GM18951 (cell line): ENCODE measurements at regions not wholly inside any gene's neighbourhood (a gene's known extent, or its start where the extent isn't known, plus 50 kb on each side); places are given as distances from the start of the nearest gene placed in this dataset.

Source experiments
- POLR2A ChIP-seq: IDR thresholded peaks from 4 replicates; pipeline ENCODE4 v1.6.1; 2011; ENCODE audit warnings: mild to moderate bottlenecking; ENCODE audit not compliant: insufficient read length, insufficient read depth; ENCODE audit errors: extremely low read depth
- in situ Hi-C: fragments of 300-500 bp; cut with MboI; formaldehyde crosslinking; loops from one replicate; pipeline ENCODE4 v1.12.0; 2022; ENCODE audit warnings: low sequenced_read_pairs, mixed read lengths, inconsistent platforms; ENCODE audit not compliant: unreplicated experiment

- in situ Hi-C loops, result no loop called here
- no peak for TF ChIP-seq POLR2A
Observed at GRCh38 chr11:80196041-80196440, 755.2 kb upstream of the TENM4 start.

DNA sequence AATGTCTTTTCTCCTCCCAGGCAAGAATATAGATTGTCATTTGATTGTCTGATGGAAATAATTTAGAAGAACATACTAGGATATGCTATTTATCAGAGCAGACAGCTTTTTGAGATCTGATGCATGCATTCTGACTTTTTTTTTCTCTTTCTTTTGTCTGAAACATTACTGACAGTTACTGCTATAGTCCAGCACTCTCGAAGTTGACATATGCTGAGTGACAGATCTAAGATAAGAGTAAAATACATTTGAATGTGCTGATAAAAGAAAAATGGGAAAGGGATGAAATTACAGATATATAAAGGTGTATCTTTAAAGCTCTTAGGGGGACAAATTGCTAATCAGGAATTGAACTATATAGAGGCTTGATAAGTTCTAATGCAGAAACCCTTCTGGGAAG lies 753.8 kb upstream of the TENM4 start:
- in situ Hi-C loops, result no loop called here
- TF ChIP-seq POLR2A, result no peak

- TF ChIP-seq POLR2A, result no peak
- in situ Hi-C loops, result no loop called here
Observed at GRCh38 chr11:80194016-80194415, 753.2 kb upstream of the TENM4 start.

DNA sequence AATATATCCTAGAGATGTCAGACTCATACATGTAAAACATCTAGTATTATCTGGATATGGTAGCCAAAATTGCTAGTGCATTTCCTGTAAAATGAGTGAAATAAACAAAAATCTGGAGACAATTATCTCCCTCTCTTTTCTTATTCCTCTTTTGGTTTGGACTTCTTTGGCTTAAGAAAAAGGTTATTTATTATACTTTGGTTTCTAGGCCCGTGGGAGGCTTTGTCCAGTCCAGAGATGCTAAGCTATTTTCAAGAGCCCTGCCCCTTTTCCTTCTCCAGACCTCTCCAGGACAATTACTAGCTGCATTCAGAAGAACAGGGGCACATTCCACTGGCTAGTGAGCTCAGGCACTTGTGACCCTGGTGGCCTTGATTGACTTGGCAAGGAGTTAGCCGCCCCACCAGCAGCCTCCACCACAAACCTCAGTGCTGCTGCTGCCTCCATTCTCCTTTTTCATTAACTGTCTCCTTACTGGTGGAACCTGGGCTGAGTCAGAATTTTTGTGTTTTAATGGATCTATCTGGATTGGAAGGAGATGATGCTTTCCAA lies 747.3 kb upstream of the TENM4 start:
- in situ Hi-C loops, result no loop called here
- TF ChIP-seq POLR2A, result no peak

GRCh38 chr11:80186692-80187091 lies 745.9 kb upstream of the TENM4 start:
- TF ChIP-seq POLR2A, result no peak
- in situ Hi-C loops, result no loop called here

- TF ChIP-seq POLR2A, result no peak
- in situ Hi-C loops, result no loop called here
Observed at GRCh38 chr11:80182901-80183300, 742.1 kb upstream of the TENM4 start.

- in situ Hi-C loops, result no loop called here
- no peak for TF ChIP-seq POLR2A
Observed at GRCh38 chr11:80173371-80174136, 732.7 kb upstream of the TENM4 start.

DNA sequence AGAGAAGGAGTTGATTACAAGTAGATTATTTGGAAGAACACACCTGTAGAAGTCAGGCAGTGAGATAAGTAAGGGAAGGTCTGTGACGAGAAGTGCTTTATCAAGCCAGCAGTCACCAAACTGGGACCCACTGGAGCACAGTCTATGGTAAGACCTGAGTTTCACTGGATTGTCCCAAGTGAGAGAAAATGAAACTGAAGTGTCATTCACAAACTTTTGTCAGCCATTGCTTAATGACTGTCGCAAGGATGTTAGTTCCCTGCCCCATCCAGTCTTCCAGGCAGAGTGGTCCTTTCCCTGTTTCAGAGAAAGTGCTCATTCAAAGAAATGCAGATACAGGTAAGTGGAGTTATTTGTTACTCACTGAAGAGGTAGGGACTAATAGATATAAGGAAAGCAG lies 728.0 kb upstream of the TENM4 start:
- in situ Hi-C loops, result no loop called here
- TF ChIP-seq POLR2A, result no peak

DNA sequence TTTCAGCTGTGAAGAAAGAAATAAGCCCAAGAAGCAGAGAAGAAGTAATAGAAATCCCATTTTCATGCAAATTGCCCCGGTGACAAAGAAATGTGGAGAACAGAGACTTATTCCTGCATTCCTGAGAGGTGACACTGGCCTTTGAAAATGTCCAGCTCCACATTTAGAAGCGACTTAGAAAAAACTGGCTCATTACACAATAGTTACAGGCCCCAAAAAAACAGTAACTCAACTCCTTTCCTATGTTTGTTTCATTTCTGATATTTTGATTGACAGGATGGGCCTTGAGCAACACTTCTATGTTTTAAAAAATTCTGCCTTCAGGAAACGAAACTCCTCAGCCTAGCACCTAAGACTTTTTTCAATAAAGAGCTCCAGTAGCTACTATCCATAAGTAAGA lies 726.9 kb upstream of the TENM4 start:
- in situ Hi-C loops, result no loop called here
- TF ChIP-seq POLR2A, result no peak

- in situ Hi-C loops, result no loop called here
- TF ChIP-seq POLR2A, result no peak
Observed at GRCh38 chr11:80165744-80166143, 724.9 kb upstream of the TENM4 start.

GRCh38 chr11:80163441-80163840 lies 722.6 kb upstream of the TENM4 start:
- in situ Hi-C loops, result no loop called here
- no peak for TF ChIP-seq POLR2A

DNA sequence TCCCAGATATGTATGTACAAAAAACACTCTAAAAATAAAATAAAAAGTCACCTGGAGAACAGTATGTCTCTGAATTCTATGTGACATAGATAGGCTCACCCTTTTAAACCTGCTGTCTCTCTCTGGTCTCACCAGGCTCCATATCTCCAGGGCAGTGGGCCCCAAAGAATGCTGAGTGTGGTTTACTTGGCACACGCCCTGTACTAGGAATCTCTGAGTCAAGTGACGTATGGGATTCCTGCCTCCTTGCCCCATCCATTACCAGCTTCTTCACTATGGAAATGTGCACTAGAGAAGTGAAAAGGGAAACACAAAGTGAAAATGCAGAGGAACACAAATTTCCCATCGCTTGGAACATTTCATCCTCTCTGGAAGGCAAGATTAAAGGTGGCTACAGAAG lies 722.2 kb upstream of the TENM4 start:
- in situ Hi-C loops, result no loop called here
- no peak for TF ChIP-seq POLR2A

- in situ Hi-C loops, result no loop called here
- TF ChIP-seq POLR2A, result no peak
Observed at GRCh38 chr11:80162387-80162786, 721.6 kb upstream of the TENM4 start.

DNA sequence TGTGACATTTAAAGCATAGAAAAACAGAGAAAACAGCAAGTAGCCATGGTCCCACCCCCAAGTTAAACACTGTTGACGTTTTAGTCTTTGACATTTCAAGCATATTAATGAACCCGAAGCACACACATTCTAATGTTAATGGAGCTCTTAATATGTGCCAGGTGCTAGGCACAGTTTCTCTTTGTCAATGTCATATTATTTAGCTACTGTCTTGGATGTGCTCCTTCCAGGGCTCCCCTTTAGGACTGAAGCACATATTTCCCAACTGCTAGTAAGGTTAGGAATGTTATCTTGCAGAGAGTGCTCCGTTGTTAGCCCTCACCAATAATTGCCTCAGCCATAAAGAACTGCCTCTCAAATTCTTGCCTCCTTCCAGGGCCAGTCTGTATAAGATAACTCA lies 716.6 kb upstream of the TENM4 start:
- in situ Hi-C loops, result no loop called here
- TF ChIP-seq POLR2A, result no peak
